ENCODE measurements at regions not wholly inside any gene's neighbourhood (a gene's known extent, or its start where the extent isn't known, plus 50 kb on each side); places are given as distances from the start of the nearest gene placed in this dataset.

- ChIA-PET CTCF (no interaction called here), POLR2A (no interaction called here)
These were observed 137.3 kb upstream of the VGLL2 start for GRCh38 chr6:117128052-117128451.

GRCh38 chr6:117130125-117130524 lies 135.2 kb upstream of the VGLL2 start:
- POLR2A ChIA-PET: no interaction called here
- TF ChIP-seq HDGF (IDR thresholded peaks at IDR 0.05; ENCODE audit: borderline replicate concordance) (no peak), ZNF384 (IDR thresholded peaks at IDR 0.05) (no peak), FOXM1 (IDR thresholded peaks at IDR 0.05; ENCODE audit: borderline replicate concordance) (no peak), LEF1 (IDR thresholded peaks at IDR 0.05; ENCODE audit: borderline replicate concordance) (no peak), SP1 (IDR thresholded peaks at IDR 0.05) (no peak), BHLHE40 (IDR thresholded peaks at IDR 0.05; ENCODE audit: borderline replicate concordance) (no peak), NFRKB (IDR thresholded peaks at IDR 0.05) (no peak), SUZ12 (IDR thresholded peaks at IDR 0.05) (no peak), TARDBP (IDR thresholded peaks at IDR 0.05) (no peak), PKNOX1 (IDR thresholded peaks at IDR 0.05) (no peak), L3MBTL2 (conservative IDR thresholded peaks at IDR 0.05) (no peak), FOXK2 (IDR thresholded peaks at IDR 0.05) (no peak), ARNT (IDR thresholded peaks at IDR 0.05) (no peak), FOXA1 (IDR thresholded peaks at IDR 0.05) (no peak), ELF4 (IDR thresholded peaks at IDR 0.05) (no peak), CTBP1 (IDR thresholded peaks at IDR 0.05; ENCODE audit: borderline replicate concordance) (no peak)
- no peak for DNase-seq (ENCODE audit: extremely low spot score)
- CTCF ChIA-PET: no interaction called here

More at GRCh38 chr6:117128052-117128451, 137.3 kb upstream of the VGLL2 start:
- TF ChIP-seq FOXA1 (IDR thresholded peaks at IDR 0.05) (no peak), FOXM1 (IDR thresholded peaks at IDR 0.05; ENCODE audit: borderline replicate concordance) (no peak), LEF1 (IDR thresholded peaks at IDR 0.05; ENCODE audit: borderline replicate concordance) (no peak), BHLHE40 (IDR thresholded peaks at IDR 0.05; ENCODE audit: borderline replicate concordance) (no peak), L3MBTL2 (conservative IDR thresholded peaks at IDR 0.05) (no peak), TARDBP (IDR thresholded peaks at IDR 0.05) (no peak), ARNT (IDR thresholded peaks at IDR 0.05) (no peak), ZNF384 (IDR thresholded peaks at IDR 0.05) (no peak), HDGF (IDR thresholded peaks at IDR 0.05; ENCODE audit: borderline replicate concordance) (no peak), CTBP1 (IDR thresholded peaks at IDR 0.05; ENCODE audit: borderline replicate concordance) (no peak), PKNOX1 (IDR thresholded peaks at IDR 0.05) (no peak), SP1 (IDR thresholded peaks at IDR 0.05) (no peak), FOXK2 (IDR thresholded peaks at IDR 0.05) (no peak), SUZ12 (IDR thresholded peaks at IDR 0.05) (no peak), ELF4 (IDR thresholded peaks at IDR 0.05) (no peak), NFRKB (IDR thresholded peaks at IDR 0.05) (no peak)
- DNase-seq (ENCODE audit: extremely low spot score): no peak

- DNase-seq (ENCODE audit: extremely low spot score): no peak
- POLR2A ChIA-PET: no interaction called here
- CTCF ChIA-PET: no interaction called here
These were observed 128.7 kb upstream of the VGLL2 start for GRCh38 chr6:117136702-117137101.

GRCh38 chr6:117137711-117138110 lies 127.6 kb upstream of the VGLL2 start:
- DNase-seq (ENCODE audit: extremely low spot score): no peak
- TF ChIP-seq FOXA1 (IDR thresholded peaks at IDR 0.05) (no peak), BHLHE40 (IDR thresholded peaks at IDR 0.05; ENCODE audit: borderline replicate concordance) (no peak), ARNT (IDR thresholded peaks at IDR 0.05) (no peak), PKNOX1 (IDR thresholded peaks at IDR 0.05) (no peak), NFRKB (IDR thresholded peaks at IDR 0.05) (no peak), FOXK2 (IDR thresholded peaks at IDR 0.05) (no peak), TARDBP (IDR thresholded peaks at IDR 0.05) (no peak), ZNF384 (IDR thresholded peaks at IDR 0.05) (no peak), ELF4 (IDR thresholded peaks at IDR 0.05) (no peak), L3MBTL2 (conservative IDR thresholded peaks at IDR 0.05) (no peak), CTBP1 (IDR thresholded peaks at IDR 0.05; ENCODE audit: borderline replicate concordance) (no peak), SUZ12 (IDR thresholded peaks at IDR 0.05) (no peak), LEF1 (IDR thresholded peaks at IDR 0.05; ENCODE audit: borderline replicate concordance) (no peak), HDGF (IDR thresholded peaks at IDR 0.05; ENCODE audit: borderline replicate concordance) (no peak), FOXM1 (IDR thresholded peaks at IDR 0.05; ENCODE audit: borderline replicate concordance) (no peak), SP1 (IDR thresholded peaks at IDR 0.05) (no peak)
- POLR2A ChIA-PET: no interaction called here
- CTCF ChIA-PET: interaction anchor here (1.2 kb wide), 1 partner anchor 130 kb away, joined by 3 read pairs; no protein-coding TSS in a partner anchor

More at GRCh38 chr6:117136702-117137101, 128.7 kb upstream of the VGLL2 start:
- no peak for TF ChIP-seq FOXM1 (IDR thresholded peaks at IDR 0.05; ENCODE audit: borderline replicate concordance)
- no peak for TF ChIP-seq SUZ12 (IDR thresholded peaks at IDR 0.05)
- no peak for TF ChIP-seq HDGF (IDR thresholded peaks at IDR 0.05; ENCODE audit: borderline replicate concordance)
- TF ChIP-seq PKNOX1 (IDR thresholded peaks at IDR 0.05): no peak
- no peak for TF ChIP-seq ELF4 (IDR thresholded peaks at IDR 0.05)
- TF ChIP-seq L3MBTL2 (conservative IDR thresholded peaks at IDR 0.05): no peak
- TF ChIP-seq FOXK2 (IDR thresholded peaks at IDR 0.05): no peak
- TF ChIP-seq CTBP1 (IDR thresholded peaks at IDR 0.05; ENCODE audit: borderline replicate concordance): no peak
- TF ChIP-seq FOXA1 (IDR thresholded peaks at IDR 0.05): no peak
- no peak for TF ChIP-seq LEF1 (IDR thresholded peaks at IDR 0.05; ENCODE audit: borderline replicate concordance)
- TF ChIP-seq NFRKB (IDR thresholded peaks at IDR 0.05): no peak
- TF ChIP-seq ZNF384 (IDR thresholded peaks at IDR 0.05): no peak

- ChIA-PET CTCF (interaction anchor here (1.2 kb wide), 1 partner anchor 130 kb away, joined by 3 read pairs; no protein-coding TSS in a partner anchor), POLR2A (no interaction called here)
These were observed 126.9 kb upstream of the VGLL2 start for GRCh38 chr6:117138425-117138824.

More at GRCh38 chr6:117138425-117138824, 126.9 kb upstream of the VGLL2 start:
- TF ChIP-seq BHLHE40 (IDR thresholded peaks at IDR 0.05; ENCODE audit: borderline replicate concordance) (no peak), TARDBP (IDR thresholded peaks at IDR 0.05) (no peak), CTBP1 (IDR thresholded peaks at IDR 0.05; ENCODE audit: borderline replicate concordance) (no peak), ZNF384 (IDR thresholded peaks at IDR 0.05) (no peak), NFRKB (IDR thresholded peaks at IDR 0.05) (no peak), FOXK2 (IDR thresholded peaks at IDR 0.05) (no peak), SP1 (IDR thresholded peaks at IDR 0.05) (no peak)
- DNase-seq (ENCODE audit: extremely low spot score): no peak

Data from HEK293T (cell line).